K562 (cell line): ENCODE measurements at regions not wholly inside any gene's neighbourhood (a gene's known extent, or its start where the extent isn't known, plus 50 kb on each side); places are given as distances from the start of the nearest gene placed in this dataset.

Experiments
- ATAC-seq: fragments of 200-7000 bp; cut with Tn5 transposase; 3 replicates; pipeline ENCODE4 v1.9.1; 2020; ENCODE audit warnings: moderate library complexity
- BruUV-seq: library from RNA; stranded (reverse); fragments of 400-500 nt; replicated peaks from 2 replicates; lab custom pipeline; 2021; lab: Mats Ljungman, UMichigan
- CTCF ChIA-PET: fragments of 300-600 bp; formaldehyde crosslinking; extraction: SDS; loops from one replicate; lab custom pipeline; 2021; ENCODE audit warnings: low intra/inter-chr PET ratio; lab: Yijun Ruan, JAX
- POLR2A ChIA-PET: fragments of 300-600, 350-650 bp; sonication (Branson Sonifier 250); formaldehyde crosslinking; extraction: SDS; loops from one replicate; lab custom pipeline; 2021; ENCODE audit warnings: antibody characterized with exemption, inconsistent platforms; lab: Yijun Ruan, JAX
- DNase-seq, 4 experiments: peaks; one replicate each; pipeline versions ENCODE4 v3.0.0 to v3.0.0-alpha.2; 2011 to 2018; ENCODE audit warnings: low spot score in 3 of 4, mixed read lengths in 3 of 4; ENCODE audit errors: extremely low read depth in 1 of 4
- FAIRE-seq: peaks from 2 replicates; lab custom pipeline; 2011; peaks lifted over from hg19 to GRCh38; lab: Jason Lieb, UNC
- H2AFZ ChIP-seq: 2 replicates; pipeline ENCODE4 v1.6.0; 2011; ENCODE audit warnings: low read depth, low read length, control low read depth, inconsistent platforms
- H3K27ac ChIP-seq: fragments of 200-600 bp; 3 replicates; pipeline ENCODE4 v1.8.0; 2011; ENCODE audit warnings: low read depth, mild to moderate bottlenecking, control low read depth, inconsistent platforms, low read length, moderate library complexity, mixed read lengths; ENCODE audit errors: extremely low read depth
- H3K27me3 ChIP-seq, 2 experiments: fragments of 300-600 bp in 1 of 2; 2 replicates in 1 of 2; 3 replicates in 1 of 2; pipeline versions ENCODE4 v1.6.0 to v1.8.0; 2011; ENCODE audit warnings: inconsistent platforms in 2 of 2, low read length in 2 of 2, mild to moderate bottlenecking in 1 of 2, mixed read lengths in 1 of 2, moderate library complexity in 1 of 2; ENCODE audit not compliant: control insufficient read depth in 2 of 2, insufficient read depth in 2 of 2
- H3K36me3 ChIP-seq: fragments of 300-600 bp; 3 replicates; pipeline ENCODE4 v1.8.0; 2011; ENCODE audit warnings: mild to moderate bottlenecking, low read length, inconsistent platforms; ENCODE audit not compliant: control insufficient read depth, insufficient read depth
- H3K4me1 ChIP-seq, 2 experiments: fragments of 200-600 bp in 1 of 2; replicated peaks in 1 of 2; 2 replicates in 1 of 2; 3 replicates in 1 of 2; pipeline versions ENCODE4 v1.5.1 to v1.8.0; 2011; ENCODE audit warnings: inconsistent platforms in 2 of 2, low read length in 2 of 2, mild to moderate bottlenecking in 1 of 2, mixed read lengths in 1 of 2, moderate library complexity in 1 of 2; ENCODE audit not compliant: control insufficient read depth in 2 of 2, insufficient read depth in 2 of 2
- H3K4me2 ChIP-seq: 2 replicates; pipeline ENCODE4 v1.6.1; 2011; ENCODE audit warnings: low read length, control low read depth, inconsistent platforms, mixed read lengths; ENCODE audit not compliant: insufficient read depth
- H3K4me3 ChIP-seq: fragments of 200-600 bp; sonication (generic), shearing (Covaris generic); 2 replicates; pipeline ENCODE4 v1.5.1; 2016; ENCODE audit warnings: control low read depth, inconsistent platforms
- H3K79me2 ChIP-seq: fragments of 200-600 bp; 3 replicates; pipeline ENCODE4 v1.8.0; 2011; ENCODE audit warnings: low read length, inconsistent platforms; ENCODE audit not compliant: control insufficient read depth, insufficient read depth
- H3K9ac ChIP-seq, 2 experiments: 2 replicates each; pipeline versions ENCODE4 v1.6.0 to v1.6.1; 2011; ENCODE audit warnings: low read depth in 2 of 2, low read length in 2 of 2, control low read depth in 1 of 2, inconsistent platforms in 1 of 2, mild to moderate bottlenecking in 1 of 2, mixed read lengths in 1 of 2; ENCODE audit not compliant: insufficient read depth in 1 of 2
- H3K9me1 ChIP-seq: one replicate; pipeline ENCODE4 v1.6.0; 2011; ENCODE audit warnings: inconsistent platforms, mild to moderate bottlenecking, low read length, moderate library complexity; ENCODE audit not compliant: control insufficient read depth, insufficient read depth
- H3K9me3 ChIP-seq: replicated peaks from 2 replicates; pipeline ENCODE4 v1.5.1; 2011; ENCODE audit warnings: low read depth, low read length, inconsistent platforms; ENCODE audit not compliant: control insufficient read depth, insufficient read depth
- H4K20me1 ChIP-seq: replicated peaks from 2 replicates; pipeline ENCODE4 v1.6.1; 2011; ENCODE audit warnings: low read length, inconsistent platforms, mixed read lengths; ENCODE audit not compliant: control insufficient read depth, insufficient read depth
- ELF2 ChIP-seq: fragments of 250-450 bp; sonication (Bioruptor Pico); IDR thresholded peaks from 2 replicates; pipeline ENCODE4 v1.5.0; 2021; ENCODE audit warnings: mild to moderate bottlenecking
- ESRRB ChIP-seq: fragments of 250-450 bp; sonication (Bioruptor Pico); IDR thresholded peaks from 2 replicates; pipeline ENCODE4 v1.5.0; 2020; ENCODE audit warnings: mild to moderate bottlenecking, moderate library complexity, borderline replicate concordance
- FIP1L1 ChIP-seq: fragments of 200-400 bp; formaldehyde crosslinking; IDR thresholded peaks from 2 replicates; pipeline ENCODE4 v1.6.1; 2018; ENCODE audit warnings: mild to moderate bottlenecking, low read depth, low read length; ENCODE audit not compliant: poor library complexity, severe bottlenecking
- HNRNPK ChIP-seq: fragments of 200-400 bp; formaldehyde crosslinking; IDR thresholded peaks from one replicate; pipeline ENCODE4 v1.6.1; 2018; ENCODE audit warnings: mild to moderate bottlenecking, low read depth, low read length; ENCODE audit not compliant: poor library complexity, severe bottlenecking
- IFI16 ChIP-seq: fragments of 250-450 bp; sonication (Bioruptor Pico); IDR thresholded peaks from 2 replicates; pipeline ENCODE4 v2.1.2; 2022; ENCODE audit warnings: mild to moderate bottlenecking, inconsistent platforms
- ILK ChIP-seq: fragments of 450-650 bp; IDR thresholded peaks from 2 replicates; pipeline ENCODE4 v1.6.1; 2016; ENCODE audit warnings: missing genetic modification characterization, low read depth, mild to moderate bottlenecking, missing compliant biosample characterization, moderate library complexity, borderline replicate concordance
- NEUROD1 ChIP-seq: fragments of 150-350 bp; IDR thresholded peaks from 2 replicates; pipeline ENCODE4 v1.6.1; 2014; ENCODE audit warnings: borderline replicate concordance, low read length, low read depth; ENCODE audit not compliant: partially characterized antibody
- SAFB ChIP-seq: fragments of 200-400 bp; formaldehyde crosslinking; IDR thresholded peaks from 2 replicates; pipeline ENCODE4 v1.6.1; 2017; ENCODE audit warnings: low read depth, low read length, borderline replicate concordance
- TARDBP ChIP-seq: fragments of 450-650 bp; IDR thresholded peaks from 2 replicates; pipeline ENCODE4 v1.6.1; 2016
- ZBTB17 ChIP-seq: fragments of 450-650 bp; formaldehyde crosslinking; IDR thresholded peaks from 2 replicates; pipeline ENCODE4 v1.4.0; 2020; ENCODE audit warnings: mild to moderate bottlenecking
- ZNF324 ChIP-seq: fragments of 250-450 bp; sonication (Bioruptor Pico); IDR thresholded peaks from 2 replicates; pipeline ENCODE4 v1.4.0; 2020; ENCODE audit warnings: mild to moderate bottlenecking
- WGBS: fragments of 100-300 bp; shearing (Covaris generic); methylation state at CpG from one replicate; pipeline ENCODE4 v1.1.6; 2016; ENCODE audit warnings: low coverage, mixed read lengths; ENCODE audit not compliant: insufficient coverage; ENCODE audit errors: missing lambda C conversion rate; 5-methylcytosine and 5-hydroxymethylcytosine counted together
- in situ Hi-C: fragments of 300-500 bp; cut with MboI; formaldehyde crosslinking; loops from 4 replicates; pipeline ENCODE4 v1.15.0; 2018; ENCODE audit warnings: inconsistent platforms, mixed read lengths
- intact Hi-C: fragments of 100-400 bp; cut with micrococcal nuclease; formaldehyde crosslinking; loops from 2 replicates; pipeline ENCODE4 v1.14.2; 2022
- TF ChIP-seq, protein P1 (sequence below): fragments of 250-450 bp; sonication (Bioruptor Pico); IDR thresholded peaks from 2 replicates; pipeline ENCODE4 v1.6.1; 2021; ENCODE audit warnings: mild to moderate bottlenecking

DNA sequence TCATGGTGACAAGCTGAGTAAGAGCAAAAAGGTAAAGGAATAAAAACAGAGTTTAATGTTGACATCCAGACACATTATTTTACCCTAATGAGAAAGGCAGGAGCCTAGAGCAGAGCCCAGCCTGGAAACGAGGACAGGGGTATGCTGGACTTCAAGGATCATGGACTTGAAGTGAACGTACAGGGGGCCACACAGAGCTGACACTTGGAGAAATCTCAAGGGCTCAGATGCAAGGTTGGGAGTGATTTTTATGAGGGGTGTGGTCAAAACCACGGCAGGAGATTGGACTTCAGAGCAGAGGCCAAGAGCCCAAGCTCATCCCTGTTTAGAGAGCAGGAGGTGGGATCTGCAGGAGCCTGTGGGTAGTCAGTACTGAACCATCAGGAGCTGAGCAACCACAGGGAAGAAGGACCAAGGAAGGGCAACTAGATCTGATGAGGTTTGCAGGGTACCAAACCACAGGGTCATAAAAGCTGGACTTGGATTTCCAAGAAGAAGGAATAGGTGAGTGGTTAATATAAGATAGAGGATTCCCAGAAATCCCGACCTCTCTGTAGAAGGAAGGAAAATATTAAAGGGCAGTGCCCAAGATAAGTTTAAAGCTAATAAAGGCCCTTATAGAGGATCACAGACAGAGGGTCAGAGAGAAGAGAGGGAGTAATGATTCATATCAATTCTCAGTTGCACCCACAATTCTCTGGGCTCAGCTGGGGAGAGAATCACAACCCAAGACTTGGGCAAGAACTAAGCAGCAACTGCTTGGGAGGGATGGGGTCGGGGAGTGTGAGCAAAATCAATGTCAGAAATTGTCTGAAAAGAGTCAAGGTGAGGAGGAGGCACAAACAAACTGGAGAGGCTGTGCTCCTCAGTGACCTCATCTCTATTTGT lies 331.7 kb downstream of the SOX9 start:
- ATAC-seq: no peak
- in situ Hi-C loops (no loop called here), intact Hi-C loops (no loop called here)
- Histone ChIP-seq H2AFZ (no peak overlapping the region), H3K4me3 (no peak overlapping the region), H3K27me3 (peaks cover 0 to 8% of the 10 kb centered on the region in 2 experiments; a peak in 1 of 5 replicates), H3K9ac (no peak overlapping the region), H3K27ac (no peak overlapping the region), H4K20me1 (no peaks in the 10 kb centered on the region), H3K9me3 (no peaks in the 10 kb centered on the region), H3K9me1 (no peaks in the 10 kb centered on the region), H3K79me2 (no peaks in the 10 kb centered on the region), H3K4me1 (no peaks in the 10 kb centered on the region), H3K4me2 (no peak overlapping the region), H3K36me3 (no peaks in the 10 kb centered on the region)
- no peak for FAIRE-seq
- no peak for DNase-seq
- ChIA-PET CTCF (no interaction called here), POLR2A (interaction anchor here (0.7 to 1.5 kb wide), 2 partner anchors 14 to 262 kb away, joined by 4 read pairs; no protein-coding TSS in a partner anchor)
- no peak for TF ChIP-seq FIP1L1
- TF ChIP-seq HNRNPK: no peak
- TF ChIP-seq ZNF324: no peak
- TF ChIP-seq NEUROD1: no peak
- WGBS: 0% methylated on average over 5 of the region's 5 CpGs
- no TSS peak for BruUV-seq

DNA sequence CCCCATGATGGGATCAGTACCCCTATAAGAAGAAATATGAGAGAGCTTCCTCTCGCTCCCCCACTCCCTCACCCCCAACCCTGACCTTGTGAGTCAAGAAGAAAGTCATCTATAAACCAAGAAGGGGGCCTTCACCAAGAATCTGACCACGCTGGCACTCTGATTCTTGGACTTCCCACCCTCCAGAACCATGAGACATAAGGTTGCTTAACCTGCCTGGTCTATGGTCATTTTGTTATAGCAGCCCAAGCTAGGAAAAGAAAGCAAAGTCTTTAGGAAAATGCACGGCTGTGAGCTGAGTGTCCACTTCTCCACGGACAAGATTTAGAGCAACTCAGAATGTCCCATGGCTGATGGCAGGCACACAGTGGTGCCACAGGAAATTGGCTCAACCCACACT lies 333.5 kb downstream of the SOX9 start:
- WGBS: 3% methylated on average over 4 of the region's 4 CpGs
- in situ Hi-C loops: no loop called here

More for the DNA sequence above, 333.5 kb downstream of the SOX9 start:
- DNase-seq: no peak
- H3K9me3 ChIP-seq: no peaks in the 10 kb centered on the region
- no peaks in the 10 kb centered on the region for H3K4me1 ChIP-seq
- no peak overlapping the region for H3K27ac ChIP-seq
- no peaks in the 10 kb centered on the region for H3K79me2 ChIP-seq
- no peak for FAIRE-seq
- no peak overlapping the region for H2AFZ ChIP-seq
- no peak for ATAC-seq
- H3K36me3 ChIP-seq: no peaks in the 10 kb centered on the region
- no peak overlapping the region for H3K9ac ChIP-seq
- intact Hi-C loops: no loop called here
- BruUV-seq: no TSS peak
- CTCF ChIA-PET: no interaction called here
- H3K27me3 ChIP-seq: peaks cover 0 to 8% of the 10 kb centered on the region in 2 experiments; a peak in 2 of 5 replicates
- no peak overlapping the region for H3K4me3 ChIP-seq
- no peak overlapping the region for H3K4me2 ChIP-seq
- H3K9me1 ChIP-seq: no peaks in the 10 kb centered on the region
- TF ChIP-seq ZBTB17 (CRISPR knock-in tag) (no peak), TARDBP (no peak), ELF2 (CRISPR knock-in tag) (no peak), ESRRB (CRISPR knock-in tag) (no peak), SAFB (no peak), ILK (tag) (no peak), IFI16 (no peak)
- TF ChIP-seq, protein P1, sequence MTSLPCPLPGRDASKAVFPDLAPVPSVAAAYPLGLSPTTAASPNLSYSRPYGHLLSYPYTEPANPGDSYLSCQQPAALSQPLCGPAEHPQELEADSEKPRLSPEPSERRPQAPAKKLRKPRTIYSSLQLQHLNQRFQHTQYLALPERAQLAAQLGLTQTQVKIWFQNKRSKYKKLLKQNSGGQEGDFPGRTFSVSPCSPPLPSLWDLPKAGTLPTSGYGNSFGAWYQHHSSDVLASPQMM: no peak
- TF ChIP-seq, all 486 proteins: peak for 0
- POLR2A ChIA-PET: no interaction called here
- no peaks in the 10 kb centered on the region for H4K20me1 ChIP-seq
